Esophagus squamous epithelium (tissue), 4 donors: ENCODE measurements at regions not wholly inside any gene's neighbourhood (a gene's known extent, or its start where the extent isn't known, plus 50 kb on each side); places are given as distances from the start of the nearest gene placed in this dataset.

Experiments
- CTCF ChIP-seq, 6 experiments: fragments of 450-650 bp in 4 of 6; fragments of 200-600 bp in 2 of 6; sonication (generic) in 2 of 6; IDR thresholded peaks; one replicate each; pipeline ENCODE4 v1.5.1; 2016 to 2019; ENCODE audit warnings: antibody characterized with exemption in 6 of 6, mild to moderate bottlenecking in 4 of 6, moderate library complexity in 4 of 6
- POLR2A ChIP-seq, 4 donors: fragments of 450-650 bp; IDR thresholded peaks; one replicate each; pipeline ENCODE4 v1.6.1; 2017; ENCODE audit warnings: antibody characterized with exemption in 4 of 4, mild to moderate bottlenecking in 4 of 4, moderate library complexity in 3 of 4

DNA sequence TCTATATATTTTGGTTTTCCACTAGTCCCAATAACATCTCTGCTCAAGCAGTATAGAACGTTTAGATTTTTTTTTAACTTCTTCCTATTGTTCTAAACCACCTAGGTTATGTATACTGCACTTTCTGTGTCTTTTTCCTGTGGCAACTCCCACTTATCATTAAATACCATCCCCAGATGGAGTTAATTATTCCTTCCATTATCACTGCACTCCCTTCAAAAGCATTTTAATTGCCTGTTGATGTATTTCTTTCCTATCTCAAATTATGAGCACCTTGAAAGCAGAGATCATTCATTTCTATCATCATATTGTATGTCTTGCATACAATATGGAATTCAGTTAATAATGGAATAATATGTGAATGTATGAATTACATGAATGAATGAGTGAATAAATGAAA is 148.0 kb downstream of the HGF start:
- TF ChIP-seq POLR2A (IDR thresholded peaks at IDR 0.05) = no peak
- no peak for TF ChIP-seq CTCF (IDR thresholded peaks at IDR 0.05)
